H1 (cell line): ENCODE measurements at regions not wholly inside any gene's neighbourhood (a gene's known extent, or its start where the extent isn't known, plus 50 kb on each side); places are given as distances from the start of the nearest gene placed in this dataset.

Source experiments
- CTCF ChIA-PET: fragments of 300-600 bp; sonication (Branson Sonifier 250); formaldehyde crosslinking; loops from one replicate; lab custom pipeline; 2021; ENCODE audit not compliant: partially characterized antibody; lab: Charles Lee
- POLR2A ChIA-PET: fragments of 300-600 bp; sonication (Branson Sonifier 250); formaldehyde crosslinking; loops from one replicate; lab custom pipeline; 2021; ENCODE audit warnings: inconsistent platforms; ENCODE audit not compliant: partially characterized antibody; lab: Charles Lee
- DNase-seq, 2 experiments: peaks; one replicate each; pipeline versions ENCODE4 v3.0.0 to v3.0.0-alpha.2; 2010 to 2022; ENCODE audit warnings: low spot score in 2 of 2, low read depth in 1 of 2, mixed read lengths in 1 of 2
- FAIRE-seq: peaks from 2 replicates; lab custom pipeline; 2011; peaks lifted over from hg19 to GRCh38; lab: Jason Lieb, UNC
- H2AFZ ChIP-seq: 2 replicates; pipeline ENCODE4 v1.8.1; 2012; ENCODE audit warnings: low read length, inconsistent platforms
- H2AK5ac ChIP-seq: 2 replicates; pipeline ENCODE4 v1.6.1; 2013; ENCODE audit warnings: low read depth, low read length
- H2BK120ac ChIP-seq: replicated peaks from 2 replicates; pipeline ENCODE3; 2013; ENCODE audit warnings: low read depth, low read length, inconsistent platforms
- H2BK12ac ChIP-seq: 2 replicates; pipeline ENCODE4 v1.6.1; 2013; ENCODE audit warnings: low read depth, low read length
- H2BK15ac ChIP-seq: 2 replicates; pipeline ENCODE4 v1.6.1; 2013; ENCODE audit warnings: low read length
- H2BK20ac ChIP-seq: 2 replicates; pipeline ENCODE4 v1.6.1; 2013; ENCODE audit warnings: low read length
- H2BK5ac ChIP-seq: 2 replicates; pipeline ENCODE4 v1.6.1; 2013; ENCODE audit warnings: low read depth, low read length
- H3K14ac ChIP-seq: 2 replicates; pipeline ENCODE4 v1.6.1; 2013; ENCODE audit warnings: inconsistent platforms; ENCODE audit not compliant: insufficient read length
- H3K18ac ChIP-seq: 2 replicates; pipeline ENCODE4 v1.6.1; 2013; ENCODE audit warnings: low read length; ENCODE audit errors: extremely low read depth
- H3K23ac ChIP-seq: 2 replicates; pipeline ENCODE4 v1.6.1; 2013; ENCODE audit warnings: inconsistent platforms; ENCODE audit not compliant: insufficient read length
- H3K23me2 ChIP-seq: 2 replicates; pipeline ENCODE4 v1.6.1; 2013; ENCODE audit warnings: low read depth, low read length
- H3K27ac ChIP-seq: 2 replicates; pipeline ENCODE4 v1.6.1; 2011; ENCODE audit warnings: low read depth, low read length, inconsistent platforms
- H3K27me3 ChIP-seq, 4 experiments: replicated peaks in 1 of 4; 1 replicate in 1 of 4; 2 replicates in 3 of 4; pipeline versions ENCODE4 v1.6.1 to v1.8.1; 2011 to 2013; ENCODE audit warnings: low read length in 3 of 4, mild to moderate bottlenecking in 3 of 4, inconsistent platforms in 2 of 4, mixed read lengths in 2 of 4, moderate library complexity in 1 of 4; ENCODE audit not compliant: control insufficient read depth in 3 of 4, insufficient read depth in 3 of 4; ENCODE audit errors: extremely low read depth in 1 of 4
- H3K36me3 ChIP-seq, 4 experiments: 2 replicates each; pipeline versions ENCODE4 v1.6.1 to v1.8.1; 2011 to 2013; ENCODE audit warnings: mild to moderate bottlenecking in 4 of 4, low read length in 3 of 4, moderate library complexity in 2 of 4, control low read depth in 1 of 4, inconsistent platforms in 1 of 4; ENCODE audit not compliant: insufficient read depth in 4 of 4, control insufficient read depth in 2 of 4
- H3K4ac ChIP-seq: replicated peaks from 2 replicates; pipeline ENCODE3; 2013; ENCODE audit warnings: low read length, low read depth, mixed read lengths, inconsistent platforms; ENCODE audit not compliant: insufficient read length
- H3K4me1 ChIP-seq, 4 experiments: replicated peaks in 1 of 4; 1 replicate in 1 of 4; 2 replicates in 3 of 4; pipeline versions ENCODE4 v1.6.1 to v1.8.1; 2011 to 2013; ENCODE audit warnings: low read length in 3 of 4, inconsistent platforms in 2 of 4, mixed read lengths in 1 of 4; ENCODE audit not compliant: insufficient read depth in 4 of 4, control insufficient read depth in 3 of 4
- H3K4me2 ChIP-seq, 2 experiments: 2 replicates each; pipeline versions ENCODE4 v1.6.1 to v1.8.1; 2011 to 2013; ENCODE audit warnings: low read depth in 2 of 2, low read length in 2 of 2, control low read depth in 1 of 2, inconsistent platforms in 1 of 2, mild to moderate bottlenecking in 1 of 2; ENCODE audit not compliant: insufficient read depth in 1 of 2
- H3K4me3 ChIP-seq, 4 experiments: fragments of 200-600, 300-600 bp in 1 of 4; sonication (generic), shearing (Covaris generic), sonication (Bioruptor Twin) in 1 of 4; 2 replicates each; pipeline versions ENCODE4 v1.5.1 to v1.8.1; 2011 to 2016; ENCODE audit warnings: low read length in 4 of 4, low read depth in 3 of 4, control low read depth in 2 of 4, inconsistent platforms in 2 of 4, mild to moderate bottlenecking in 2 of 4, mixed read lengths in 1 of 4, moderate library complexity in 1 of 4; ENCODE audit not compliant: insufficient read depth in 2 of 4; ENCODE audit errors: extremely low read depth in 1 of 4
- H3K56ac ChIP-seq: replicated peaks from 2 replicates; pipeline ENCODE3; 2013; ENCODE audit warnings: low read depth, mild to moderate bottlenecking, mixed read lengths, low read length, inconsistent platforms; ENCODE audit not compliant: insufficient read length
- H3K79me1 ChIP-seq: 2 replicates; pipeline ENCODE4 v1.6.1; 2013; ENCODE audit warnings: low read depth, low read length, control low read depth
- H3K79me2 ChIP-seq, 2 experiments: 2 replicates each; pipeline versions ENCODE4 v1.6.1 to v1.8.1; 2012 to 2013; ENCODE audit warnings: low read length in 2 of 2, mild to moderate bottlenecking in 2 of 2, inconsistent platforms in 1 of 2; ENCODE audit not compliant: insufficient read depth in 2 of 2, control insufficient read depth in 1 of 2
- H3K9ac ChIP-seq, 4 experiments: replicated peaks in 1 of 4; 1 replicate in 1 of 4; 2 replicates in 3 of 4; pipeline versions ENCODE4 v1.6.1 to v1.8.1; 2011 to 2013; ENCODE audit warnings: low read depth in 3 of 4, low read length in 3 of 4, control low read depth in 2 of 4, mild to moderate bottlenecking in 2 of 4, moderate library complexity in 2 of 4, inconsistent platforms in 1 of 4; ENCODE audit errors: extremely low read depth in 1 of 4
- H3K9me3 ChIP-seq, 2 experiments: 2 replicates each; pipeline versions ENCODE4 v1.6.1 to v1.8.1; 2012 to 2013; ENCODE audit warnings: mild to moderate bottlenecking in 2 of 2, moderate library complexity in 2 of 2, control low read depth in 1 of 2, inconsistent platforms in 1 of 2, low read depth in 1 of 2, low read length in 1 of 2, mixed read lengths in 1 of 2; ENCODE audit not compliant: insufficient read depth in 2 of 2
- H4K20me1 ChIP-seq, 2 experiments: replicated peaks in 1 of 2; 2 replicates each; pipeline versions ENCODE3 to v1.8.1; 2011 to 2013; ENCODE audit warnings: inconsistent platforms in 2 of 2, low read length in 2 of 2, mild to moderate bottlenecking in 1 of 2; ENCODE audit not compliant: insufficient read depth in 2 of 2, control insufficient read depth in 1 of 2
- H4K5ac ChIP-seq: 2 replicates; pipeline ENCODE4 v1.6.1; 2013; ENCODE audit warnings: low read length, low read depth, mixed read lengths, inconsistent platforms; ENCODE audit not compliant: insufficient read length
- H4K8ac ChIP-seq: 2 replicates; pipeline ENCODE4 v1.8.0; 2013; ENCODE audit warnings: mild to moderate bottlenecking, moderate library complexity, low read length, inconsistent platforms; ENCODE audit not compliant: insufficient read depth; ENCODE audit errors: extremely low read depth
- H4K91ac ChIP-seq: replicated peaks from 2 replicates; pipeline ENCODE3; 2013; ENCODE audit warnings: low read length, mixed read lengths, inconsistent platforms; ENCODE audit not compliant: insufficient read length
- NRF1 ChIP-seq: IDR thresholded peaks from 2 replicates; pipeline ENCODE4 v1.6.1; 2011; ENCODE audit warnings: mild to moderate bottlenecking, low read depth, low read length, improper control_type of control experiment
- POLR2A ChIP-seq, 2 experiments: IDR thresholded peaks; 1 replicate in 1 of 2; 2 replicates in 1 of 2; pipeline ENCODE4 v1.6.1; 2011; ENCODE audit warnings: low read depth in 2 of 2, low read length in 2 of 2, mild to moderate bottlenecking in 2 of 2; ENCODE audit errors: control extremely low read depth in 1 of 2
- SIRT6 ChIP-seq: IDR thresholded peaks from one replicate; pipeline ENCODE4 v1.7.1; 2012; ENCODE audit warnings: low read length, inconsistent platforms
- SP2 ChIP-seq: IDR thresholded peaks from 2 replicates; pipeline ENCODE4 v1.6.1; 2012; ENCODE audit warnings: mild to moderate bottlenecking, low read length, inconsistent platforms
- TAF7 ChIP-seq: optimal IDR thresholded peaks from 2 replicates; pipeline ENCODE3; 2011; ENCODE audit warnings: low read depth, mild to moderate bottlenecking, inconsistent platforms, low read length, moderate library complexity, borderline replicate concordance
- WGBS, 2 experiments: shearing (Covaris generic) in 1 of 2; methylation state at CpG; one replicate each; pipeline versions ENCODE4 v1.1.6 to v1.1.7; 2013 to 2015; ENCODE audit warnings: low lambda C conversion rate in 2 of 2, mixed read lengths in 2 of 2, inconsistent platforms in 1 of 2, low coverage in 1 of 2, missing lambda C conversion rate in 1 of 2; ENCODE audit not compliant: insufficient replicate concordance in 2 of 2, insufficient coverage in 1 of 2, insufficient read length in 1 of 2; ENCODE audit errors: extremely low coverage in 1 of 2, missing lambda C conversion rate in 1 of 2; 5-methylcytosine and 5-hydroxymethylcytosine counted together

GRCh38 chr22:47393191-47393590 is 630.7 kb downstream of the TBC1D22A start:
- FAIRE-seq (no peak), DNase-seq (no peak)
- H3K27ac ChIP-seq, result no peak overlapping the region
- WGBS, 2 experiments, result 92% methylated on average over 9 of the region's 9 CpGs; no CpG with 5 or more reads in 1 of the 2 experiments
- H3K79me2 ChIP-seq, result no peaks in the 10 kb centered on the region
- no peak overlapping the region for H3K4ac ChIP-seq
- H3K56ac ChIP-seq, result no peak overlapping the region
- no peak overlapping the region for H2BK120ac ChIP-seq
- no peak overlapping the region for H2AK5ac ChIP-seq
- H4K8ac ChIP-seq, result no peak overlapping the region
- H3K27me3 ChIP-seq, result no peaks in the 10 kb centered on the region
- no peak overlapping the region for H3K23ac ChIP-seq
- H2BK15ac ChIP-seq, result no peak overlapping the region
- CTCF ChIA-PET, result no interaction called here
- H4K5ac ChIP-seq, result no peak overlapping the region
- TF ChIP-seq SP2, result no peak
- no peak for TF ChIP-seq NRF1
- TF ChIP-seq TAF7, result no peak
- no peak for TF ChIP-seq POLR2A (IDR thresholded peaks at IDR 0.05; ENCODE audit: control extremely low read depth in 1 of 2, low read depth in 2 of 2, low read length in 2 of 2)
- TF ChIP-seq SIRT6, result no peak
- no peak overlapping the region for H2BK5ac ChIP-seq
- no peak overlapping the region for H3K4me2 ChIP-seq
- POLR2A ChIA-PET, result no interaction called here
- H3K36me3 ChIP-seq, result no peaks in the 10 kb centered on the region
- no peak overlapping the region for H3K9ac ChIP-seq
- H4K20me1 ChIP-seq, result no peaks in the 10 kb centered on the region
- H2BK12ac ChIP-seq, result no peak overlapping the region
- 0 out of 2 replicates have a peak, but pooled peaks cover 2% of the 10 kb centered on the region for H3K23me2 ChIP-seq
- H3K9me3 ChIP-seq, result peaks cover 79 to 99% of the 10 kb centered on the region in 2 experiments
- no peak overlapping the region for H3K18ac ChIP-seq
- H3K79me1 ChIP-seq, result no peaks in the 10 kb centered on the region
- no peak overlapping the region for H3K4me3 ChIP-seq
- H3K14ac ChIP-seq, result no peak overlapping the region
- H2BK20ac ChIP-seq, result no peak overlapping the region
- no peak overlapping the region for H4K91ac ChIP-seq
- no peaks in the 10 kb centered on the region for H3K4me1 ChIP-seq
- H2AFZ ChIP-seq, result no peak overlapping the region
